Omental fat pad (tissue), 3 donors: ENCODE measurements at regions not wholly inside any gene's neighbourhood (a gene's known extent, or its start where the extent isn't known, plus 50 kb on each side); places are given as distances from the start of the nearest gene placed in this dataset.
"Not testable (repeated sequence)": the region's sequence is repeated elsewhere in the genome, so short reads cannot be mapped to it uniquely, and the experiment has no call there.

Source experiments
- ATAC-seq: fragments of 150-250 bp; one replicate; pipeline ENCODE4 v1.9.1; 2016; ENCODE audit warnings: mild to moderate bottlenecking, moderate library complexity; ENCODE audit not compliant: low FRiP score
- DNase-seq: peaks from one replicate; pipeline ENCODE4 v3.0.0-alpha.2; 2019; ENCODE audit warnings: low spot score
- CTCF ChIP-seq, 3 donors: fragments of 450-650 bp; IDR thresholded peaks; one replicate each; pipeline ENCODE4 v1.5.1; 2016 to 2017; ENCODE audit warnings: antibody characterized with exemption in 3 of 3, mild to moderate bottlenecking in 3 of 3, moderate library complexity in 2 of 3

DNA sequence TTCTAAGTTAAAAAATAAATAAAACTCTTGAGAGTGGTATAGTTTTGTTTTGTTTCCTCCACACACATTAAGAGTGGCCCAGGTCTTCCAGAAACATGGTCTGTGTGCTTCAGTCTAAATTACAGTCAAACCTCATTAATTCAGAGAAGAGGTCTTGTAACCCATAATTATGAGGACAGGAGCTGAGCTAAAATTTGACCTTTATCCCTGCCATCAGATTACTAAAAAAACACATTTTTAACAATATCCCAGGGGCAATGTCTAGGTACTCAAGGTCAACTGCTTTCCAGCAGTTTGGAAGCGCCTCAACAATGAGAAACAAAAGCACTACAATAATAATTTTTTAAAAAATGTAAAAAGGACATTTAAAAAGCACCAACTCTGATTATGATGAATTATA is 184.1 kb upstream of the PFKP start:
- DNase-seq (no peak), ATAC-seq (no peak)
- no peak for TF ChIP-seq CTCF (IDR thresholded peaks at IDR 0.05)

- no peak for TF ChIP-seq CTCF (IDR thresholded peaks at IDR 0.05)
- ATAC-seq = no peak
Observed at GRCh38 chr10:2882628-2883027, 184.7 kb upstream of the PFKP start.

DNA sequence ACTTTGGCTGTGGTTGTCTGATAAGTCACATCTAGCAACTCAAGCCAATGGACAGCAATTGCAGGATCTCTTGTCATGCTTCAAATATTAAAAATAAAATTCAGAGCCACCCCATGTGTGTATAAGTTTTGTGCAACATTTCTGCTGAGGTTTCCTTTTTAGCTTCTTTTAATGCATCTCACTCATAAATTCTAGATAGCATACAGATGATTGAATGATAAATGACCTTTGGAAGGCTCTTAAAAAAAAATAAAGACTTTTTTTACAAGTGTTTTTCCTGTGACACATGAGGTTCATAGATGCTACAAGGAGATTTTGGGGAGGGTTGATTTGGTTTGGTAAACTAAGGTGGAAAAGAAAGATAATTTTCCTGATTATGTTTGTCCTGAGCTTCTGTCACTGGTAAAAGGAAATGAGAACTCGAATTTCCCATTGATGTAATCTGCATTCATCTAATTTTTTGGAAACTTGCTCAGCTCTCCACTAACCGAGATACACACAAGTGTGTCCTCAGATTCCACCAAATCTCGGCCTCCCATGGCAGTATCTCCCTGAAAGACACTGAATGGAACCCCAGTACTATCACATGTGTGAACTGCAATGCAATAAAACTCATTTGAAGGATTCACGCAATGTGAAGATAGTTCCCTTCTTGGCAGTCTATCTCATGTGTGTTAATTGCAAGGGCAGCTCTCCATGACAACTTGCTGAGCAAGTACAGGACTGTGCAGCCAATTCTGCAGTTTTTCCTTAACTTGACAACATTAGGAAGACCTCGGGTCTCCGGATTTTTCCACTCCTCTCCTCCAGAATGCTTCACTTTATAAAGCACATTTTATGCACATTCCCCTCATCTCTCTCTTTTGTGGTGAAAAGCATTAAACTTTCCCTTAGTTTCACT is 185.4 kb upstream of the PFKP start:
- no peak for TF ChIP-seq CTCF (IDR thresholded peaks at IDR 0.05)
- DNase-seq (no peak), ATAC-seq (no peak)

More at GRCh38 chr10:2882628-2883027, 184.7 kb upstream of the PFKP start:
- no peak for DNase-seq

- not testable (repeated sequence) for ATAC-seq, DNase-seq
Observed at GRCh38 chr10:2880050-2880449, 187.3 kb upstream of the PFKP start.

DNA sequence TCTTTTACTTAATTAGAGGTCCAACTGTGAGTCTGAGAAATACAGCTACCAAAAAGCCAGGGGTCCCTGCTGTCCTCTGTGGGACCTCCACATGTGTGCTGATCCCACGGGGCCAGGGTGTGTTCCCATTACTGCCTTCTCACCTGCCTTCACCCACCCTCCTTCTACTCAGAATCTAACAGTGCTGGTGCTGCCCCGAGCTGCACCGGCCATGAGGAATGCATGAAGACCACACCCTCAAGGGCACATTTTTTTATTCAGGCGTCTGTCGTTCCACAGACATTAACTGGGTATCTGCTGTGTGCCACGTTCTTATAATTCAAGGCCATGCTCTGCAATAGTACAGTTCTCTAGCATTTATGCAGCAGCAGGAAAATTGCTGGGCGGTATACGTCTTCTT is 188.5 kb upstream of the PFKP start:
- ATAC-seq (no peak), DNase-seq (no peak)
- TF ChIP-seq CTCF (IDR thresholded peaks at IDR 0.05) = no peak

DNA sequence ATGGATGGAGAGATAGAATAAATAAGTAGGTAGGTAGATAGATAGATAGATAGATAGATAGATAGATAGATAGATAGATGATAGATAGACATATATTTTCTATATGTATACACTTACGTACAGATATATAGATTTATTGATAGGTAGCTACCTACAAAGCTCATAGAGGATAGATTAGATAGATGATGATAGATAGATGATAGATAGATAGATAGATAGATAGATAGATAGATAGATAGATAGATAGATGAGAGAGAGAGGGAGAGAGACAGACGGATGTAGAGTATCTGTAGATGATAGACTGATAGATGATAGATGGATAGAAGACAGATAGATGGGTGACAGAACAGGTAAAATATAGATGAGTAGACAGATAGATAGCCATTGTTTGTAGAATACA is 191.3 kb upstream of the PFKP start:
- TF ChIP-seq CTCF (IDR thresholded peaks at IDR 0.05) = no peak
- DNase-seq = no peak
- ATAC-seq = no peak

DNA sequence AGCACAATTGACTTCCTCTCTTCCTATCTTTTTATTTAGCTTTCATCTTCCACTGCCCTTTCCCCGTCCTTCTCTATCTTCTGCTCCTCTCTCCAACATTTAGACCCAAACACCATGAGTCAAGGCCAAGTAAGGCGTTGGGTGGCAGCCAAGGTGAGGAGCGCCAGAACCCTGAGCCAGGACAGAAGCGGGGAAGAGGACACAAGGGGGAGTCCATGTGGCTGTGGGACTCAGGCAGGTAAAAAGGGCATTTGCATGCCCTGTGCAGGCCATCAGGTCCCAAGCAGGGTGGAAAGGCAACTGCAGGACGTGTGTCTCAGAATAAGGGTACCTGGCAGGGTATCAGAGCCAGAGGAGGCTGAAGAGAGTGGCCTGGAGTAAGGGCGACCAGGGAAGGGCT is 192.4 kb upstream of the PFKP start:
- no peak for DNase-seq
- no peak for TF ChIP-seq CTCF (IDR thresholded peaks at IDR 0.05)
- no peak for ATAC-seq
